ENCODE measurements at regions not wholly inside any gene's neighbourhood (a gene's known extent, or its start where the extent isn't known, plus 50 kb on each side); places are given as distances from the start of the nearest gene placed in this dataset.

GRCh38 chr4:125428832-125429231 is 114.1 kb downstream of the FAT4 start:
- Histone ChIP-seq H3K9ac (ENCODE audit: low read depth in 1 of 2, low read length in 2 of 2) (no peak overlapping the region), H3K4me1 (ENCODE audit: control insufficient read depth in 4 of 4, insufficient read depth in 4 of 4, low read length in 3 of 4) (no peaks in the 10 kb centered on the region), H3K36me3 (ENCODE audit: control insufficient read depth in 4 of 4, insufficient read depth in 3 of 4, low read depth in 1 of 4, low read length in 3 of 4) (no peaks in the 10 kb centered on the region), H3K9me3 (ENCODE audit: control insufficient read depth in 4 of 4, low read length in 3 of 4) (no peaks in the 10 kb centered on the region), H3K4me3 (ENCODE audit: low read depth in 1 of 3, low read length in 3 of 3) (no peak overlapping the region), H3K27me3 (ENCODE audit: control insufficient read depth in 4 of 4, insufficient read depth in 4 of 4, low read length in 3 of 4) (no peaks in the 10 kb centered on the region), H3K27ac (ENCODE audit: low read depth in 1 of 2, low read length in 2 of 2) (no peak overlapping the region)
- TF ChIP-seq SP1 (IDR thresholded peaks at IDR 0.05) (no peak), RXRA (IDR thresholded peaks at IDR 0.05) (no peak), TAF1 (conservative IDR thresholded peaks at IDR 0.05) (no peak), RAD21 (IDR thresholded peaks at IDR 0.05) (no peak), ZBTB33 (IDR thresholded peaks at IDR 0.05) (no peak), FOXA1 (IDR thresholded peaks at IDR 0.05) (no peak), MAX (IDR thresholded peaks at IDR 0.05) (no peak), EGR1 (IDR thresholded peaks at IDR 0.05; ENCODE audit: low read depth in 2 of 2) (no peak), ATF3 (IDR thresholded peaks at IDR 0.05) (no peak), NR2F2 (IDR thresholded peaks at IDR 0.05) (no peak), HNF4A (conservative IDR thresholded peaks at IDR 0.05) (no peak), YY1 (IDR thresholded peaks at IDR 0.05) (no peak), CTCF (IDR thresholded peaks at IDR 0.05; ENCODE audit: low read depth, low read length, missing input control) (no peak), REST (IDR thresholded peaks at IDR 0.05) (no peak), HNF4G (IDR thresholded peaks at IDR 0.05) (no peak), FOXA2 (IDR thresholded peaks at IDR 0.05) (no peak)
- WGBS = 65% methylated on average over 2 of the region's 2 CpGs
- no peak for DNase-seq (ENCODE audit: low spot score)

- no peak overlapping the region for H3K4me3 ChIP-seq (ENCODE audit: low read depth in 1 of 3, low read length in 3 of 3)
- TF ChIP-seq SP1 (IDR thresholded peaks at IDR 0.05) = no peak
- TF ChIP-seq FOXA1 (IDR thresholded peaks at IDR 0.05) = no peak
- no peak for TF ChIP-seq NR2F2 (IDR thresholded peaks at IDR 0.05)
- TF ChIP-seq RXRA (IDR thresholded peaks at IDR 0.05) = no peak
- TF ChIP-seq CTCF (IDR thresholded peaks at IDR 0.05; ENCODE audit: low read depth, low read length, missing input control) = no peak
- no peak for TF ChIP-seq JUND (IDR thresholded peaks at IDR 0.05)
- no peak for TF ChIP-seq TAF1 (conservative IDR thresholded peaks at IDR 0.05)
- TF ChIP-seq ATF3 (IDR thresholded peaks at IDR 0.05) = no peak
- TF ChIP-seq RAD21 (IDR thresholded peaks at IDR 0.05) = no peak
- TF ChIP-seq EGR1 (IDR thresholded peaks at IDR 0.05; ENCODE audit: low read depth in 2 of 2) = no peak
- TF ChIP-seq HNF4A (conservative IDR thresholded peaks at IDR 0.05) = no peak
- no peak for TF ChIP-seq YY1 (IDR thresholded peaks at IDR 0.05)
- no peak for TF ChIP-seq GABPA (IDR thresholded peaks at IDR 0.05 in 1 of 2, conservative IDR thresholded peaks at IDR 0.05 in 1 of 2)
- H3K27ac ChIP-seq (ENCODE audit: low read depth in 1 of 2, low read length in 2 of 2) = no peak overlapping the region
- no peaks in the 10 kb centered on the region for H3K9me3 ChIP-seq (ENCODE audit: control insufficient read depth in 4 of 4, low read length in 3 of 4)
- H3K27me3 ChIP-seq (ENCODE audit: control insufficient read depth in 4 of 4, insufficient read depth in 4 of 4, low read length in 3 of 4) = no peaks in the 10 kb centered on the region
- H3K36me3 ChIP-seq (ENCODE audit: control insufficient read depth in 4 of 4, insufficient read depth in 3 of 4, low read depth in 1 of 4, low read length in 3 of 4) = no peaks in the 10 kb centered on the region
- H3K4me1 ChIP-seq (ENCODE audit: control insufficient read depth in 4 of 4, insufficient read depth in 4 of 4, low read length in 3 of 4) = no peaks in the 10 kb centered on the region
- 84% methylated on average over 4 of the region's 4 CpGs for WGBS
- DNase-seq (ENCODE audit: low spot score) = no peak
- H3K9ac ChIP-seq (ENCODE audit: low read depth in 1 of 2, low read length in 2 of 2) = no peak overlapping the region
Observed at GRCh38 chr4:125430086-125430485, 115.3 kb downstream of the FAT4 start.
